ENCODE measurements at regions not wholly inside any gene's neighbourhood (a gene's known extent, or its start where the extent isn't known, plus 50 kb on each side); places are given as distances from the start of the nearest gene placed in this dataset.

GRCh38 chr10:24136070-24136469 lies 72.9 kb upstream of the KIAA1217 start:
- TF ChIP-seq EZH2 (IDR thresholded peaks at IDR 0.05; ENCODE audit: low read depth) = no peak
- no peak for TF ChIP-seq CTCF (conservative IDR thresholded peaks at IDR 0.05)
